ENCODE measurements at regions not wholly inside any gene's neighbourhood (a gene's known extent, or its start where the extent isn't known, plus 50 kb on each side); places are given as distances from the start of the nearest gene placed in this dataset.
A peak's percentile ranks its signal among the peaks of the same experiment; 100 is the strongest.

DNA sequence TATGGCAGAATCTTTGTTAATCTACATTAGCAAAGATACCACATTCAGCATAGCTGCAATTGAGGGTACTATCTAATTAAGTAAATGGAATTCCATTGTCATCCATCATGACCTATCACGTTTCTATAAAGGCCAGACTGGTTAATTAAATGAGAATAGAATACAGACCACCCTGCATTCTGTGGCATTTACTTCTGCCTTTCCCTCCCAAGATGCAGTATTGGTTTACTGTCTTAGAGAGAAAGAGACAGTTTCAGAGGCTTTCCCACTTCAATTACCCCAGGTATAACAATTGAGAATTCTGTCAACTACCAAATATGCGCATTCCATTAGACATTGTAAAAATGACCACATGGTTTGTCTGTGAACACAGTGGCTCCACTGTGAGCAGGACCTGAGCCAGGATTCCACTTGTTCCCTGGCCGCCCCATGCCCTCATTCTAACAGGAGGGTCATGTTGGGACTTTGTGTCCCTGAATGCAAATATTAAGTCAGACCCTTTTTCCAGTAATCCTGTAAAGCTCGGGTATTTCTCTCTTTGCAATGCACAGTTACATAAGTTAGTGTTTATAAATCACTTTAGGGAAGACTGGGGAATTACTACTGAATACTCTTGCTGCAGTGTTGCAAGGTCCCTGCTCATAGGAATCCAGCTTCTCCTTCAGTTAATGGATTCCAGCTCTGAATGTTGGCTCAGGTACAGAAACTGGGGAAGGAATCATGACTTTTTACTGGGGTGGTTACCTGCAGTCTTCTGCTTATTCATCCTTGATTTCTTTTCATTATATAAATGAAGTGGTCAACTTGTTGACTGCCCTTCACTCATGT, 261.0 kb downstream of the PDGFC start:
- no peak for DNase-seq

DNA sequence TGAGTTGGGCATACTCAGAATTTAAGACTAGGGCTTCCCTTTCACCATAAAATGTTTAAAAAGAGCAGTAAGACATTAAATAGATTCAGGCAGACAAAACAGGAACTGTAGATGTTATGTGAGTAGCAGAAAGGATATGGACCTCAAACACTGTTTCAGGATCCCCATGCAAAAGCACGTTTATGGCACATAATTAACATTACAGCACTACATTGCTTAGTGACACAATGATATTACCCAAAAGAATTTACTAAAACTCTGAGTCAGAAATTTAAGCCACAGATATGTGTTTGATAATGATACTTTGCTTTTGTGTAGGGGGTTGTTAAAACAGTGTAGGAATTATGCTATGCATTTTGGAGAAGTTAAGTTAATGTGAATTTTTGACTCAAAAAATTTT, 266.3 kb downstream of the PDGFC start:
- DNase-seq = no peak

DNA sequence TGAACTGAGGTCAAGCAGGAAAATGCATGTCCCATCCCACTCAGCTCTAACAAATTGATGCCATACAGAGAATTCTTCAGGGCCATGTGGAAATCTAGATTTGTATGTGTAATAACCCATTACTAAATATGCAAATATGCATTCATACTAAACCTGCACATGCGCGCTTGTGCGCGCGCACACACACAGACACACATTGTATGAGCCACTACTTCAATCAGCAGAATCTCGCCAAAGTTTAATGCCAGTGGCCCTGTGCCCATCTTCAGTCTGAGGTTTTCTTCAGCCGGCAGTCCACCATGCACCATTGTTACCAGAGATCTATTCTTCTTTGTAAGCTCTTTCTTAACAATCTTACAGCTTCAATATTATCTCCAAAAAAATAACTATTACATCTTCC, 276.4 kb downstream of the PDGFC start:
- no peak for DNase-seq

DNA sequence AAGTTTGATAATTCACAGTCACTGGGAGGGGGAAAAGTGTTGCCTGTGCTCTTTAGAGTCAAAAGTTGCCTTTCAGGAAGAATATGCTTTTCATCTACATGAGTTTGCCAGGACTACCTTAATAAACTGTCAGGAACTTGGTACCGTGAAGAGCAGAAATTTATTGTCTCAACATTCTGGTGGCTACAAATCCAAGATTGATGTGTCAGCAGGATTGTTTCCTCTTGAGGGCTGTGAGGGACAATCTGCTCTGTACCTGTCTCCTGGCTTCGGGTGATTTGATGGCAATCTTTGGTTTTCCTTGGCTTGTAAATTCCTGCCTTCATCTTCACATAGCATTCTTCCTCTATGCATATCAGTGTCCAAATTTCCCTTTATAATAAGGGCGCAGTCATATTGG, 277.2 kb downstream of the PDGFC start:
- no peak for DNase-seq

DNA sequence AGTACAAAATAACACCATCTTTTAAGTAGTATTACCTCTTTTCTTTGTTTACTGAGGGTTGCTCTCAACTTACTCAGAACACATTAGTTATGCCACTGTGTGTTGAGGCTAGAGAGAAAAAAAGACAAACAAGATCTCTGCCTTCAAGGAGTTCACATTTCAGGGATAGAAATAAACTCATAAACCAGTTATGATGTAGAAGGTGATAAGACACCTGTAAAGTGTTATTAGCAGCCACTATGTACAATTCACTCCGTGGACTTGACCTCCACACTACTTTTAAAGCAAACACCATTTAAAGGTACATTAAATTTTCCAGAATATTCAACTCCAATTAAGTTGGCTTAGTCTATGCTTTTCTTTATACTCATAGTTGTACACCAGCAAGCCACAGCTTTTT, 278.0 kb downstream of the PDGFC start:
- no peak for DNase-seq

DNA sequence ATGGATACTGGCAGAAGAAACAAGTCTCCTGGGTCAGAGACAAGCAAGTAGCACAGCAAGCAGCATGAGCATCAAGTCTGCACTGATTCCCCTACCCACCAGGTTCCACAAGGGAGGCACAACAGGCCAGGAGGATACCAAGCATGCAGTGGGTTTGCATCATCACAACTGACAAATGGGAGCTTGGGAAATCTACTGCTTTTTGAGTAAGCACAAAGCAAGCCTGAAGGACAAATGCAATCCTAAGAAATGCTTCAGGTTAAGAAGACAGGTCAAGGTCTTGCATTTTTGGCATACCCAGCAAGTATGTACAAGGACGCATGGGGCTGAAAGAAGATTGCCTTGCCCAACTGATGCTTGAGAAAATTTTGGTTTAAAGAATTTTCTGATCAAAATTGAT, 279.6 kb downstream of the PDGFC start:
- no peak for DNase-seq

DNA sequence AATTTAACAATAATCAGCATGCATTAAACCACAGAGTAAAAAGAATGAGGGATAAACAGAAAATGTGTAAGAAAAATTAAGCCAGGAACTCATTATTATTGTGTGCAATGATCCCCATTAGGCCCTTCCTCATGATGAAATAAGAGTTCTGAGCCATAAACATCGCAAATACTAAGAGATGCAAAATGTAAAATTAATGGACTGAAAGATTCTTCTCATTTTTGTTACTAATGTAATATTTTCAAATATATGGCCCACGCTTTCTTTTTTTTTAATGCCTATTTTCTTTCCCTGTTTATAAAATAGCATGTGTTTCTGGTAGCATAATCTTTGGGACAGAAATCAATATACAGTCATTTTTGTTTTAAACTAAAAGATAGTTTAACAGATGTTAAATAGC, 281.0 kb downstream of the PDGFC start:
- DNase-seq = no peak

DNA sequence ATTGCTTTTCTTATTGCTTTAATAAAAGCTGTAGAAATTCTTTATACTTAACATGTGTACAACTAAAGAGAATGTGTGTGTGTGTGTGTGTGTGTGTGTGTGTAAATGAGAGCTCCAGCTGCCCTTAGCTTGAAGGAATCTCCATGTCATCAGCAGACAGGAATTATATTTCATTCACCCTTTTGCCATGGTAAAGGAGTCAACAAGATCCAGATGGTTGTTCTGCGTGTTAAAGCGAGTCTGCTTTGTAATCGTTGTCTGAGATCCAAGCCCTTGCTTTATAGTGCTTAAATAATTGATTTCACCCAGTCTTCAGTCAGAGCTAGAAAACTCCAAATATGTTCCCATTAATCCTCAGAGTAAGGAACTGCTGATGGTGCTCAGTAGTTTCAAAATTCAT, 285.5 kb downstream of the PDGFC start:
- DNase-seq = peak; percentile 22

DNA sequence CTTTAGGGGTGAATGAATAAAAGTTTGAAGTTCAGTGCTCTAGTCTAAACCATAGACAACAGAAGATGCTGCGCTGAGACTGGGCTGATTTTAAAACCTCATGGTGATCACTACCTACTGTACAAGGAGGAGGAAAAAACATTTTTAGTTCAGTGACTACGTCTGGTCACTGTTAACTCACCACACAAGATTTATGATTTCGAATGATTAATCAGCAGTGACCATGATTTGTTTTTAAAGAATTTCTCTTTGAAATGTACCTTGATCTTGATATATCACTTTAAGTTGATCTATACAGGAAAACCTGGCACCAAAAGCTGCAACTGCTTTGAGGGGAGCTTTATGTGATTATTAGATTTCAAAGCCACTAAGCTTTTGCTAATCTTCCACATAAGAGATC, 286.3 kb downstream of the PDGFC start:
- DNase-seq = no peak

DNA sequence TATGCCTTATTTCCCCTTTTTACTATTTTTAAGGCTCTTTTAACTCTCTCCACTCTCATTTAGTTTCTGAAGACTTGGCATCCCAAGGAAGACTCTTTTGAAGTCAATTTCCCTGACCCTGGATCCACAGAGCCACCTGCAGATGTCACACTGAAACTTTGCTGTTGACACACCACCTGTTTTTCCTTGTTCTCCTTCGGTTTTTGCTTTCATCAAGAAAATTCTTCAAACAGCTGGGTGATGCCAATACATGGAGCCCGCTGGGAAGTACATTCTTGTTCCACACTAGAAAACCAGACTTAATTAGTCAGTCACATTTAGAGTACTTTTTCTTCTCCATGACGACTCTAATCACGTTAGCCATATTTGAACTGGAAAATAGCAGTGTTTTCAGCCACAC, 293.9 kb downstream of the PDGFC start:
- no peak for DNase-seq

DNA sequence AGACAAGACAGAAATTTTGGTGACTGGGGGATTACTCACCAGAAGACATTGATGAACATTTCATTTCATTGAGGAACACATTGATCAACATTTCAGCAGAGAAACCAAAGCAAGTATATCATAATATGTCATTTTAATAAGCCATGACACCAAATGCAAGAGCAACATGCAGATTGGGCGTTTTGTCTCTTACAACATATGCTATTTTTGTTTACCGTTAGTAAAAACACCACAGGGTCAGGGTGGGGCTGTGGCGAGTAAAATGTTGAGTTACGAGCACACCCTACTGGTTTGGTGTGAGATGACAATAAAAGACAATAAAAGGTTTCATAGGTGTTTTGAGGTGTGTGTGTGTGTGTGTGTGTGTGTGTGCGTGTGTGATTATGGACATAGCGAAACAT, 294.5 kb downstream of the PDGFC start:
- DNase-seq = no peak

DNA sequence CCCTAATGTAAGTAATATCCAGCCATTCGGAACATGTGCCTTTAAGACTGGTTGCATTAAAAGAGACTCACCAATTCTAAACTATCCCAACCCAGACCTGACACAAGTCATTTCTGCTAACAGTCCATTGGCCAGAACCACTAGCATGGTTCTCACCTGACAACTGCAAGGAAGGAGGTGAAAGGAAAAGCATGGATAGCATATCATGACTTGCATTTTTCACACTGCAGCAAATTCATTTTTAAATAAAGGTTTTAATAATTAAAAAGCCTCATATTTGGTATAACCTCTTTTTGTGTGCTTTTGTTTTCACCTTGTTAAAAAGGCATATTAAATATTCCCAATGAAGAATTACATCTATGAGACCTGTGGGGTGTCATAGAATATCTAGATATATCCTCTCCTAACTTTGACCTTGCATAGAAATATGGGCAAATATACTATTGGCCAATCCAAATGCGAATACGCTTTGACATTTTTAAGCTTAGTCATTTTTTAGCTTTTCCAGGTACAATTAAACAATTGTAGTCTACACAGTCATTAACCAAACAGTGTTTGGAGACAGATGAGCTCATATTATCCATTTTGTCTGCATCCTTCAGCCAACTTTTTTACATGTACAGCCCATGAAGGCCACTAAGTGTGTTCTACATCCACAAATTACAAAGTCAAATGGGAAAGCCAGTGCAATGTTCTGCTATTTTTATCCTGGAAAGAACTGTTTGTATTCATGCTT, 295.3 kb downstream of the PDGFC start:
- DNase-seq = no peak

DNA sequence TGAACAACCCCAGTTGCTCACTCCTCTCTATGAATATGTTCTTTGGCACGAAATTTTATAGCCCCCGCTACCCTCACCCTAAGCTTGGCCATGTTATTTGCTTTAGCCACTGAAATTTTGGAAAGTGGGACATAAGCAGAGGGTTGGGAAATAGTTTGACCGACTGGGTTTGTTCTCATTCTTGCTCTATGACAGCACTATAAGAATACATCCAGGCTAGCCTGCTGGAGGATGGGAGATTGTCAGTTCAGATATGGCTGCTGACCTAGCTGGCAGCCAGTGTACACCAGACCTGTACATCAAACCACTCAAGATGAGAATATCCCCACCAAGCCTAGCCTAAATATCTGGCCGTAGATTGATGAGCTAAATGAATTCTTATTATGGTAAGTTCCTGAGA, 298.1 kb downstream of the PDGFC start:
- no peak for DNase-seq

DNA sequence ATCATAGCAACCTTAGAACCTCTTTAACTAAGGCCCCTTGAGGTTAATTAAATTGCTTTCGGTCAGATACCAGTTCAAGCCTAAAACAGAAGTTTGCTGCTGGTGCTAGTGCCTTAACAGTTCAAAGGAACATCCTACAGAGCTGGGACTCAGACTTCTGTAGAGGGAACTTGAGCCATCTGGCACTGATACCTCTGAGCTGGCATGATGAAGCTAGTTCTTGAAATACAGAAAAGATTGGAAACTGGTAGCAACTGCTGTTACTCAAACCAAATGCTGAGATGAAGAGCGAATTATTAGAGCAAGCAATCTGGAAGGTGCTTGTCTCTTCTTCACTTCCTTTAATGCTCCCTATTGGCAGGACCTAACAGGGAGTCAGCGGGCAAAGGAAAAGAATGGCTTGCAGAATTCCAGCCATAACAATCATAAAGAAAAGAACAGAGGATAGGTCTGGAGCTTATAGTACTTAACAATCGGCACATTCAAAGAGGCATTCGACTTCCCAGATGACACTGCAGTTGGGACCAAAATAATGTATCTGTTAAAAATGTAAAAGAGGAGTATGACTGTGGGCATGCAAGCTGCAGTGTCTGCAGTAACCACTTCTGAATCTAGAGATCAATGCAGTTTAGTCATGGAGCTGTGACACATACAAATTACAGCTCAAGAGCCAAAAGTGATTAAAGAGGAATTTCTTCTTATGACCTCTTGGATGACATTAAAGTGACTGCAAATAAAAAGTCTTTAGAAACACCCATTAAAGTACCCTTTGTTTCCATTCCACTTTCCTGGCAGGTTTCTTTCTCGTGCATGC, 298.9 kb downstream of the PDGFC start:
- no peak for DNase-seq

DNA sequence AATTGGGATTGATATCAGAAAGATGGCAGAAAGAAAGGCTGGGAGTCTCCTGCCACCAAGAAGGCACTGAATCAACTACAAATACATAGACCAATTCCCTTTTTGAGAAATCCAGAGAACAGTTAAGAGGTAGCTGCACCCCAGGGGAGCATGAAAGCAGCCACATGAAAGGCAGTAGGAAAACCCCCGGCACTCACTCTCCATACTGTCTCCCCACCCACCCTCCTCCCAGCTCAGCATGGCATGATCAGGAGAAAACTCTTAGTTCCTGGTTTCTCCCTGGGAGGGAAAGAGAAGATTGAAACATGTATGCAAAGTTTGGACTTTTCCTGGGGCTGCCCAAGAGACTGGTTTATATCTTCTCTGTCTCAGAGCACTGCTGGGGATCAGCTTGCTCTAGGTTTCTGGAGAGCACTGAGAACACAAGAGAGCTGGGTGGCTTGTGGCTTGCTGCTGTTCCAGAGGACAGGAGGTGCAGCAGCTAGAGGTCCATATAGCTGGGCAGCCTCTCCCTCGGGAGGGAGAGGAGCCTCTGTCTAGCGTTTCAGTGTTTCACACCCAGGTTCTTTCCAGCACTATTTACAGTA, 305.7 kb downstream of the PDGFC start:
- no peak for DNase-seq

DNA sequence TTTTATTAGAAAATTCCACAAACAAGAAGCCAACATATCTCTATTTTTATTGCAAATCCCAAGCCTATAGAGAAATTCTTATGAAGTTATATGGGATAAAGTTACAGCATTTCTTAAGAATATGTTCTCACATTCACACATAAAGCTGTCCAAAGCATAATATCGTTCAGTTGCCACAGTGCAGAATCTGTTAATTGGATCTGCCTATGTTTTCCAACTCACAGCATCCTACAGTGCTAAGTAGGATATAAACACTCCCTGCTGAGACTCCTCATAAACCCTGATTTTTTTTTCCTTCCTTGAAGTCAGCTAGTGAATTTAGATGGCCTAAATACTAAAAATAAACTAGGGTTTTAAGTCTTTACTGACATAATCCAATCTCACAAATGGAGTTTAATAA, 307.9 kb downstream of the PDGFC start:
- no peak for DNase-seq

DNA sequence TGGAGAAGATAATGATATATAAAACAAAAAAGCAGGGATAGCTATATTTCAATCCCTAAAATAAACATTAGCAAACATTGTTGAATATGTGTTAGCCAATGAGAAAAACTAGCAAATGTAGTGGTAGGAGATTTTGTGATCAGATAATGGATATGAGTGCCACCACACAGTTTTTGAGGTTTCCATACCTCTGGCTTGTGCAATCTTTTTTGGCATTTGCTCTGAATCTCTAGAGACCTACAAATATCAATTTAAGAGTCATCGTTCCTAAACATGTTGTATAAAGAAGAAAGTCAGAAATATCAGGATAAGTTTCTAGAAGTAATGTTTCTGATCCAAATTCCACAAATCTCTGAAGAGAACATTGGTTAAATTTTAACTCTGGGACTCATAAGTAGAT, 308.7 kb downstream of the PDGFC start:
- DNase-seq = no peak

DNA sequence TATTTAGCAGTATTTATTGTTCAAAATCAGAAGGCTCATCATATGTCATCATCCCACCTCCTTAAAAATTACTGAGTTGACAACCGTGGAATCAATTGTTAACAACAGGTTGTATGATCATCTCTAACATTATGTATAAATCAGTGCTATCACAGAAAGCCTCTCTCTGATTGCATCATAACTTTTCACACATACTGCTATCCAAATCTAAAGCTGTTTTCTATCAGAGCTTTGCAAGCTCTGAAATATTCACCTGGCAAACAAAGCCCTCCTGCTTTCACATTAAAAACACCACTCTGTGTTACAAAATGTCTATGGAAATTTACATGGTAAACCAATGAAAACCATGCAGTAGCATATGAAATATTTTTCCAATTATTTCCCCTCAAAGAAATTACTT, 310.0 kb downstream of the PDGFC start:
- DNase-seq = no peak

DNA sequence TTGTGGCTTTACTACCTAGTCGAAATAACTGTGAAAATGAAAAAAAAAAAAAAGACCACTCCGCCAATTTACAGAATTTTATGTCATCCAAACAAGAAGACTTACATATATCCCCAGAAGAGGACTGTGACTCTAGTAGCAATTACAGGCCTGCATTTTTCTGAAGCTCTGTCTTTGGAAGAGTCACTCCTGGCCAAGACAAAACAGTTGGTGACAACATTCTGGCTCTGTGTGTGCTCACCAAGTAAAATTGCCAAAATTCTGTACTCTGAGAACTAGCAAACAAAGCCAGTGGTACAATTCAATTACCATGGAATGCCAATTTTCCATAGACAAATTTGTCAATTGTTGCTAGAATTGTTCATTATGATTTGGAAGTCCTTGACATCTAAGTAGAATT, 311.1 kb downstream of the PDGFC start:
- DNase-seq = no peak

DNA sequence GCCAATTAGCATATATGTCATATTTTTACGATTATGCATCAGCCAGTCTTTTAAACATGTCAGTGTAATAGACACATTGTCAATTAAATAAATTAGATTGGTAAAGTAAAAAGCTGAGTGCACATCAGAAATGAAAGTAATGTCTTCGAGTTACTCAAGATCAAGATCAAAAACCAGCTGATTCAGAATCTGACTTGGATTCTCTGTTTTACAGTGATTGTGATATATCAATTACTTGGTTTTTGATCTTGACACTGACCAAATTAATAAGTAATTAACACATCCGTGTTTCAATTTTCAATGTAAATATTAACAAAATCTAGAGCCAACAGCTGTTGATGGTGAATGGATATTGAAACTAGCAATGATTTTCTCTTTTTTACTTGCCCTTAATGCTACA, 311.6 kb downstream of the PDGFC start:
- DNase-seq = no peak

DNA sequence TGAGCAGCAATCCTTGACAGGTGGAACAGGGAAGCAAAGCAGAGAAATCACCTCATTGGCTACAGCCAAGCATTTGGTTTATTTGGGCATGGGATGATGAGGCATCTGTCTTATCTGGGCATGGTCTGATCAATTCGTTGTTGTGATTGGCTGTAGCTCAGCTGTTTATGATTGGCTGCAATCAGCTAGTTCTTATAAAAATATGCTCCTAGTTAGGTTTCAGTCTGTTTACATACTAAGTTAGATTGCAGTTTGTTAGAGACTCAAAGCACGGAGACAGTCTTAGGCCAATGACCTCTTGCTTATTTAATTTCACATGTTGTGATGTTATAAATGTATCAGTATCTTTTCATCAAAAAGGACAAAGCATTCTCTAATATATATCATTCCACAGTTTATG, 312.0 kb downstream of the PDGFC start:
- no peak for DNase-seq

DNA sequence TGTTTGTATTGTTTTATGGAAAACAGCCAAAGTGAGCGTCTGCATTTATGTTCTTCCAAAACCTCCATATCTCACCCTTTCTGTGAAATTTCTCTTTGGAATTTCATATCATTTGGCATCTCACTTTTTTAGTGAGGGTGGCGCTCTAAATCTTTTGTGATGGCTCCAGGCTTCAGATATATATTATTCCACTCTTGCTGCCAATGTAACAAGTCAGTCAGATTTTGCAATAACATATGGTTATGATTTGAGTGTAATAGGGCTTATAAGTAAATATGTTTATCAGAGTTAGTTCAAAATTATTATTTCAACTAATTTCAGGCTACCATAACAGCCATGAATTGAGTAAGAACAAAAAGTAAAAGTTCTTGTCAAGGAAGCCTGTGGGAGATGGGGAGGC, 314.7 kb downstream of the PDGFC start:
- DNase-seq = no peak

DNA sequence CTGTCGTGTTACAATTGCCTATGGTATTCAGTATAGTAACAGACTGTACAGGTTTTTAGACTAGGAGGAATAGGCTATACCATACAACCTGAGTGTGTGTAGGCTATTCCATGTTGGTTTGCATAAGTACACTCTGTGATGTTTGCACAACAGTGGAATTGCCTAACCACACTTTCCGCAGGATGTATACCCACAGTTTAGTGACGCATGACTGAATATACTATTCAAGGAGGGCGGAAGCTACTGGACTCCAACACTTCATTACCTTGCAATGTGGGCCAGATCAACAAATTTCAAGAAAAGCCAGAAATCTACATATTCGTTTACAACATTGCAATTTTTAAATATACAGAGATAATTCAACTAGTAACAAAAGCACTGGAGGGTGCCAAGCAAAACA, 317.2 kb downstream of the PDGFC start:
- DNase-seq = no peak

All from retina (tissue), 1 donor.